ENCODE measurements at regions not wholly inside any gene's neighbourhood (a gene's known extent, or its start where the extent isn't known, plus 50 kb on each side); places are given as distances from the start of the nearest gene placed in this dataset.

- no peak for TF ChIP-seq CTCF (IDR thresholded peaks at IDR 0.05; ENCODE audit: low read depth, low read length, missing input control)
- no peak for TF ChIP-seq YY1 (IDR thresholded peaks at IDR 0.05)
- TF ChIP-seq RXRA (IDR thresholded peaks at IDR 0.05), result no peak
- no peak for TF ChIP-seq MAX (IDR thresholded peaks at IDR 0.05)
- TF ChIP-seq ATF3 (IDR thresholded peaks at IDR 0.05), result no peak
- TF ChIP-seq REST (IDR thresholded peaks at IDR 0.05), result no peak
- no peak for TF ChIP-seq FOXA1 (IDR thresholded peaks at IDR 0.05)
- no peak for TF ChIP-seq EGR1 (IDR thresholded peaks at IDR 0.05; ENCODE audit: low read depth in 2 of 2)
- TF ChIP-seq SP1 (IDR thresholded peaks at IDR 0.05), result no peak
These were observed 229.8 kb downstream of the MAF start for GRCh38 chr16:79370736-79371135.
